OCI-LY1 (cell line): ENCODE measurements at regions not wholly inside any gene's neighbourhood (a gene's known extent, or its start where the extent isn't known, plus 50 kb on each side); places are given as distances from the start of the nearest gene placed in this dataset.

ENCODE experiments used
- H2AFZ ChIP-seq: fragments of 200-600 bp; sonication (generic), shearing (Covaris generic); 2 replicates; pipeline ENCODE4 v1.6.0; 2014; ENCODE audit warnings: antibody characterized with exemption, mild to moderate bottlenecking, low read length
- H3F3A ChIP-seq: fragments of 200-600 bp; sonication (generic), shearing (Covaris generic); 2 replicates; pipeline ENCODE4 v1.6.0; 2014; ENCODE audit warnings: mild to moderate bottlenecking, antibody characterized with exemption, low read length, moderate library complexity; ENCODE audit not compliant: insufficient read depth
- H3K27ac ChIP-seq: fragments of 200-600 bp; sonication (generic); 2 replicates; pipeline ENCODE4 v1.5.1; 2014; ENCODE audit warnings: low read length, mixed run types, mild to moderate bottlenecking, low read depth; ENCODE audit not compliant: poor library complexity, severe bottlenecking
- H3K27me3 ChIP-seq: fragments of 200-600 bp; sonication (generic); 2 replicates; pipeline ENCODE4 v1.6.0; 2014; ENCODE audit warnings: antibody characterized with exemption, mild to moderate bottlenecking, low read length, moderate library complexity; ENCODE audit not compliant: insufficient read depth
- H3K36me3 ChIP-seq: fragments of 200-600 bp; sonication (generic); 2 replicates; pipeline ENCODE4 v1.6.1; 2014; ENCODE audit warnings: mild to moderate bottlenecking, antibody characterized with exemption, low read length, moderate library complexity, mixed read lengths; ENCODE audit not compliant: insufficient read depth
- H3K4me1 ChIP-seq: fragments of 200-600 bp; sonication (generic); 2 replicates; pipeline ENCODE4 v1.5.1; 2014; ENCODE audit warnings: mild to moderate bottlenecking, low read length, moderate library complexity; ENCODE audit not compliant: insufficient read depth, severe bottlenecking
- H3K4me2 ChIP-seq: fragments of 200-600 bp; sonication (generic), shearing (Covaris generic); 2 replicates; pipeline ENCODE4 v1.6.1; 2014; ENCODE audit warnings: low read length
- H3K4me3 ChIP-seq: fragments of 200-600 bp; sonication (generic); 2 replicates; pipeline ENCODE4 v1.5.1; 2014; ENCODE audit warnings: low read length, low read depth, mild to moderate bottlenecking, mixed read lengths; ENCODE audit not compliant: poor library complexity, severe bottlenecking
- H3K79me2 ChIP-seq: fragments of 200-600 bp; shearing (Covaris generic); 2 replicates; pipeline ENCODE4 v1.6.1; 2016; ENCODE audit warnings: mixed run types, low read length, mixed read lengths; ENCODE audit not compliant: insufficient read depth
- H3K9ac ChIP-seq: fragments of 200-600 bp; sonication (generic), shearing (Covaris generic); 2 replicates; pipeline ENCODE4 v1.6.1; 2014; ENCODE audit warnings: mild to moderate bottlenecking, low read length, mixed read lengths
- H3K9me2 ChIP-seq: fragments of 200-600 bp; sonication (generic), shearing (Covaris generic); 2 replicates; pipeline ENCODE4 v1.6.1; 2014; ENCODE audit warnings: low read depth, mild to moderate bottlenecking, low read length, mixed read lengths
- H3K9me3 ChIP-seq: fragments of 200-600 bp; shearing (Covaris generic); 2 replicates; pipeline ENCODE4 v1.6.1; 2014; ENCODE audit warnings: low read length, mixed read lengths
- H4K20me1 ChIP-seq: fragments of 200-600 bp; sonication (generic), shearing (Covaris generic); 2 replicates; pipeline ENCODE4 v1.6.0; 2016; ENCODE audit warnings: mild to moderate bottlenecking, low read length; ENCODE audit not compliant: insufficient read depth
- CTCF ChIP-seq: fragments of 200-600 bp; sonication (generic), shearing (Covaris generic); IDR thresholded peaks from 2 replicates; pipeline ENCODE4 v1.5.1; 2017; ENCODE audit warnings: mild to moderate bottlenecking, antibody characterized with exemption, low read length, moderate library complexity, mixed read lengths
- EZH2 ChIP-seq: fragments of 200-600 bp; sonication (generic), shearing (Covaris generic); IDR thresholded peaks from 2 replicates; pipeline ENCODE4 v1.8.0; 2017; ENCODE audit warnings: borderline replicate concordance, mixed run types, mild to moderate bottlenecking, antibody characterized with exemption, low read length, moderate library complexity, mixed read lengths

- Histone ChIP-seq H3K4me3 (no peak overlapping the region), H3K36me3 (no peaks in the 10 kb centered on the region), H3K4me2 (no peak overlapping the region), H4K20me1 (no peaks in the 10 kb centered on the region), H3K27me3 (no peaks in the 10 kb centered on the region), H3K4me1 (no peaks in the 10 kb centered on the region), H2AFZ (no peak overlapping the region), H3K9me2 (no peaks in the 10 kb centered on the region), H3F3A (no peaks in the 10 kb centered on the region), H3K79me2 (no peaks in the 10 kb centered on the region), H3K9me3 (no peaks in the 10 kb centered on the region), H3K27ac (no peak overlapping the region), H3K9ac (no peak overlapping the region)
- TF ChIP-seq EZH2 (no peak), CTCF (no peak)
Observed at GRCh38 chr12:74971201-74971600, 238.4 kb downstream of the KCNC2 start.

GRCh38 chr12:74977832-74978481 is 231.7 kb downstream of the KCNC2 start:
- no peak overlapping the region for H3K4me3 ChIP-seq
- no peaks in the 10 kb centered on the region for H3K27me3 ChIP-seq
- TF ChIP-seq CTCF, result no peak
- no peak for TF ChIP-seq EZH2

GRCh38 chr12:74980510-74980909 is 229.1 kb downstream of the KCNC2 start:
- Histone ChIP-seq H3K79me2 (no peaks in the 10 kb centered on the region), H4K20me1 (no peaks in the 10 kb centered on the region), H3K9me3 (no peaks in the 10 kb centered on the region), H3K4me1 (no peaks in the 10 kb centered on the region), H3K27ac (no peak overlapping the region), H3K9me2 (no peaks in the 10 kb centered on the region), H3K36me3 (no peaks in the 10 kb centered on the region), H3F3A (no peaks in the 10 kb centered on the region), H2AFZ (no peak overlapping the region), H3K4me2 (no peak overlapping the region), H3K4me3 (no peak overlapping the region), H3K9ac (no peak overlapping the region), H3K27me3 (no peaks in the 10 kb centered on the region)
- TF ChIP-seq CTCF (no peak), EZH2 (no peak)

More at GRCh38 chr12:74977832-74978481, 231.7 kb downstream of the KCNC2 start:
- H3F3A ChIP-seq, result no peaks in the 10 kb centered on the region
- no peaks in the 10 kb centered on the region for H3K9me2 ChIP-seq
- no peaks in the 10 kb centered on the region for H4K20me1 ChIP-seq
- no peak overlapping the region for H3K27ac ChIP-seq
- H3K4me2 ChIP-seq, result no peak overlapping the region
- H3K36me3 ChIP-seq, result no peaks in the 10 kb centered on the region
- no peaks in the 10 kb centered on the region for H3K79me2 ChIP-seq
- H3K9ac ChIP-seq, result no peak overlapping the region
- H3K9me3 ChIP-seq, result no peaks in the 10 kb centered on the region
- no peaks in the 10 kb centered on the region for H3K4me1 ChIP-seq
- no peak overlapping the region for H2AFZ ChIP-seq
